Endothelial cell of umbilical vein (primary cell): ENCODE measurements at regions not wholly inside any gene's neighbourhood (a gene's known extent, or its start where the extent isn't known, plus 50 kb on each side); places are given as distances from the start of the nearest gene placed in this dataset.

ENCODE experiments used
- BruUV-seq: library from RNA; stranded (reverse); fragments of 400-500 nt; replicated peaks from 2 replicates; lab custom pipeline; 2021; lab: Mats Ljungman, UMichigan
- CTCF ChIA-PET: fragments of 300-600, 350-600 bp; sonication (Branson Sonifier 250); formaldehyde crosslinking; loops from one replicate; lab custom pipeline; 2021; ENCODE audit warnings: antibody characterized with exemption, inconsistent platforms; lab: Charles Lee
- POLR2A ChIA-PET: fragments of 300-600, 350-600 bp; sonication (Branson Sonifier 250); formaldehyde crosslinking; loops from one replicate; lab custom pipeline; 2021; ENCODE audit warnings: antibody characterized with exemption, inconsistent platforms; lab: Charles Lee
- DNase-seq: peaks from one replicate; pipeline ENCODE4 v3.0.0-alpha.2; 2011; ENCODE audit warnings: low read depth, low spot score
- FAIRE-seq: peaks from 2 replicates; lab custom pipeline; 2011; peaks lifted over from hg19 to GRCh38; lab: Jason Lieb, UNC
- H2AFZ ChIP-seq: 2 replicates; pipeline ENCODE4 v1.6.0; 2012; ENCODE audit warnings: low read depth, low read length, control low read depth, inconsistent platforms
- H3K27ac ChIP-seq: 2 replicates; pipeline ENCODE4 v1.5.1; 2011; ENCODE audit warnings: low read depth, mild to moderate bottlenecking, control low read depth, low read length, moderate library complexity; ENCODE audit not compliant: insufficient read depth
- H3K27me3 ChIP-seq, 2 experiments: 2 replicates each; pipeline versions ENCODE4 v1.6.0 to v1.6.1; 2011; ENCODE audit warnings: low read length in 2 of 2, mixed read lengths in 1 of 2; ENCODE audit not compliant: control insufficient read depth in 2 of 2, insufficient read depth in 2 of 2
- H3K36me3 ChIP-seq, 2 experiments: 2 replicates in 1 of 2; 3 replicates in 1 of 2; pipeline ENCODE4 v1.5.1; 2011; ENCODE audit warnings: low read length in 2 of 2, mild to moderate bottlenecking in 1 of 2, moderate library complexity in 1 of 2; ENCODE audit not compliant: control insufficient read depth in 2 of 2, insufficient read depth in 2 of 2; ENCODE audit errors: extremely low read depth in 1 of 2
- H3K4me1 ChIP-seq: 3 replicates; pipeline ENCODE4 v1.5.1; 2011; ENCODE audit warnings: mild to moderate bottlenecking, low read length; ENCODE audit not compliant: control insufficient read depth, insufficient read depth; ENCODE audit errors: extremely low read depth
- H3K4me2 ChIP-seq: 2 replicates; pipeline ENCODE4 v1.6.1; 2011; ENCODE audit warnings: low read length, control low read depth, mixed read lengths; ENCODE audit not compliant: insufficient read depth
- H3K4me3 ChIP-seq, 3 experiments: fragments of 200-600 bp in 1 of 3; sonication (generic), shearing (Covaris generic) in 1 of 3; replicated peaks in 1 of 3; 2 replicates each; pipeline ENCODE4 v1.5.1; 2011 to 2016; ENCODE audit warnings: control low read depth in 3 of 3, low read length in 3 of 3, mild to moderate bottlenecking in 2 of 3, inconsistent platforms in 1 of 3, low read depth in 1 of 3, moderate library complexity in 1 of 3; ENCODE audit not compliant: insufficient read depth in 1 of 3
- H3K79me2 ChIP-seq: 2 replicates; pipeline ENCODE4 v1.6.0; 2012; ENCODE audit warnings: low read length, inconsistent platforms; ENCODE audit not compliant: control insufficient read depth, insufficient read depth
- H3K9ac ChIP-seq: replicated peaks from 2 replicates; pipeline ENCODE3; 2011; ENCODE audit warnings: low read length, control low read depth; ENCODE audit not compliant: insufficient read depth; ENCODE audit errors: extremely low read depth
- H3K9me1 ChIP-seq: replicated peaks from 3 replicates; pipeline ENCODE4 v1.6.0; 2011; ENCODE audit warnings: mild to moderate bottlenecking, low read length; ENCODE audit not compliant: control insufficient read depth, insufficient read depth; ENCODE audit errors: extremely low read depth
- H3K9me3 ChIP-seq: replicated peaks from 2 replicates; pipeline ENCODE4 v1.5.1; 2012; ENCODE audit warnings: low read length, inconsistent platforms; ENCODE audit not compliant: control insufficient read depth, insufficient read depth
- H4K20me1 ChIP-seq: replicated peaks from 2 replicates; pipeline ENCODE3; 2011; ENCODE audit warnings: mild to moderate bottlenecking, low read length; ENCODE audit not compliant: control insufficient read depth, insufficient read depth; ENCODE audit errors: extremely low read depth
- EZH2 ChIP-seq: IDR thresholded peaks from 2 replicates; pipeline ENCODE4 v1.6.1; 2012; ENCODE audit warnings: borderline replicate concordance, low read depth, mild to moderate bottlenecking, moderate library complexity, low read length, inconsistent platforms; ENCODE audit not compliant: severe bottlenecking
- FOS ChIP-seq: IDR thresholded peaks from 2 replicates; pipeline ENCODE4 v1.6.1; 2011; ENCODE audit warnings: mild to moderate bottlenecking, low read length, moderate library complexity, borderline replicate concordance; ENCODE audit not compliant: insufficient read depth
- GATA2 ChIP-seq: IDR thresholded peaks from 2 replicates; pipeline ENCODE4 v1.7.0; 2011; ENCODE audit warnings: low read depth, mild to moderate bottlenecking, moderate library complexity, mixed read lengths, low read length; ENCODE audit not compliant: insufficient read length, insufficient read depth
- JUN ChIP-seq: IDR thresholded peaks from 2 replicates; pipeline ENCODE4 v1.6.1; 2011; ENCODE audit warnings: borderline replicate concordance, low read depth; ENCODE audit not compliant: insufficient read length, insufficient read depth
- MYC ChIP-seq: IDR thresholded peaks from one replicate; pipeline ENCODE4 v1.6.1; 2011; ENCODE audit warnings: mild to moderate bottlenecking, low read depth, low read length
- POLR2A ChIP-seq: IDR thresholded peaks from 2 replicates; pipeline ENCODE4 v1.6.1; 2012; ENCODE audit warnings: low read depth, mild to moderate bottlenecking, control low read depth, low read length
- POLR2AphosphoS5 ChIP-seq: IDR thresholded peaks from 2 replicates; pipeline ENCODE4 v1.6.1; 2012; ENCODE audit warnings: low read depth, mild to moderate bottlenecking, control low read depth, low read length, moderate library complexity; ENCODE audit not compliant: insufficient read depth
- dilution Hi-C: fragments of 300-500 bp; cut with MboI; formaldehyde crosslinking; loops from one replicate; pipeline ENCODE4 v1.15.0; 2019; ENCODE audit warnings: low sequenced_read_pairs; ENCODE audit not compliant: extremely low pct_ligation_motif_present
- intact Hi-C: fragments of 100-400 bp; cut with micrococcal nuclease; formaldehyde crosslinking; loops from one replicate; pipeline ENCODE4 v1.10.0; 2022
- TF ChIP-seq, protein P1 (sequence below), 2 donors: IDR thresholded peaks; 1 replicate in 1 of 2; 2 replicates in 1 of 2; pipeline ENCODE4 v1.5.1; 2011; ENCODE audit warnings: low read length in 2 of 2, mild to moderate bottlenecking in 2 of 2, moderate library complexity in 2 of 2, control low read depth in 1 of 2, inconsistent platforms in 1 of 2, low read depth in 1 of 2; ENCODE audit not compliant: insufficient read depth in 1 of 2; ENCODE audit errors: extremely low read depth in 1 of 2
- TF ChIP-seq, protein P2 (sequence below): IDR thresholded peaks from 2 replicates; pipeline ENCODE4 v1.6.1; 2011; ENCODE audit not compliant: insufficient read depth, insufficient read length

DNA sequence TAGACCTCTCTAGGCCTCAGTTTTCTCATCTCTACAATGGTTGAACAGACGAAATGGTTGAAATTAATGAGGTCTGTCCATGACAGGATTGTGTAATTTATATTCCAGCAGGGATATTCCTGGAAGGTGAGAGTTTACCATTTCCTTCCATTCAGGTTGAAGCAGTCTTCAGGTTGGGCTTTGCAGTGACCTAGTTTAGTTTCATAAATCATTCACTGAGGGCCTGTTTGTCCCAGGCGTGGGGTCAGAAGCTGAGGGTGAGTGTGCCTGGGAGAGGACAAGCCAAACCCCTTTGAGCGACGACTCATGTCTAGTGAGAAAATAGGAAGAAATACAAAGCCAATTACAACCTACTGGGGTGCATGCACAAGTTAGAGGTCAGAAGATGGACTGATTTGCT is 57.2 kb upstream of the CACNA2D3 start:
- Histone ChIP-seq H3K9me3 (peaks cover 2% of the 10 kb centered on the region), H3K4me1 (no peaks in the 10 kb centered on the region), H3K27ac (no peak overlapping the region), H3K27me3 (no peaks in the 10 kb centered on the region), H3K9me1 (no peaks in the 10 kb centered on the region), H4K20me1 (no peaks in the 10 kb centered on the region), H3K79me2 (no peaks in the 10 kb centered on the region), H3K9ac (no peak overlapping the region), H2AFZ (no peak overlapping the region), H3K4me3 (no peak overlapping the region), H3K4me2 (no peak overlapping the region), H3K36me3 (no peaks in the 10 kb centered on the region)
- ChIA-PET CTCF (no interaction called here), POLR2A (no interaction called here)
- no peak for TF ChIP-seq POLR2A
- no peak for TF ChIP-seq MYC
- TF ChIP-seq, protein P1, sequence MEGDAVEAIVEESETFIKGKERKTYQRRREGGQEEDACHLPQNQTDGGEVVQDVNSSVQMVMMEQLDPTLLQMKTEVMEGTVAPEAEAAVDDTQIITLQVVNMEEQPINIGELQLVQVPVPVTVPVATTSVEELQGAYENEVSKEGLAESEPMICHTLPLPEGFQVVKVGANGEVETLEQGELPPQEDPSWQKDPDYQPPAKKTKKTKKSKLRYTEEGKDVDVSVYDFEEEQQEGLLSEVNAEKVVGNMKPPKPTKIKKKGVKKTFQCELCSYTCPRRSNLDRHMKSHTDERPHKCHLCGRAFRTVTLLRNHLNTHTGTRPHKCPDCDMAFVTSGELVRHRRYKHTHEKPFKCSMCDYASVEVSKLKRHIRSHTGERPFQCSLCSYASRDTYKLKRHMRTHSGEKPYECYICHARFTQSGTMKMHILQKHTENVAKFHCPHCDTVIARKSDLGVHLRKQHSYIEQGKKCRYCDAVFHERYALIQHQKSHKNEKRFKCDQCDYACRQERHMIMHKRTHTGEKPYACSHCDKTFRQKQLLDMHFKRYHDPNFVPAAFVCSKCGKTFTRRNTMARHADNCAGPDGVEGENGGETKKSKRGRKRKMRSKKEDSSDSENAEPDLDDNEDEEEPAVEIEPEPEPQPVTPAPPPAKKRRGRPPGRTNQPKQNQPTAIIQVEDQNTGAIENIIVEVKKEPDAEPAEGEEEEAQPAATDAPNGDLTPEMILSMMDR (IDR thresholded peaks at IDR 0.05; ENCODE audit: extremely low read depth in 1 of 2, insufficient read depth in 1 of 2, low read depth in 1 of 2, low read length in 2 of 2): no peak
- no peak for TF ChIP-seq POLR2AphosphoS5
- TF ChIP-seq, protein P2, sequence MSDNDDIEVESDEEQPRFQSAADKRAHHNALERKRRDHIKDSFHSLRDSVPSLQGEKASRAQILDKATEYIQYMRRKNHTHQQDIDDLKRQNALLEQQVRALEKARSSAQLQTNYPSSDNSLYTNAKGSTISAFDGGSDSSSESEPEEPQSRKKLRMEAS: no peak
- no peak for TF ChIP-seq FOS
- no peak for TF ChIP-seq JUN
- TF ChIP-seq EZH2: no peak
- no peak for TF ChIP-seq GATA2
- BruUV-seq: no TSS peak
- DNase-seq: no peak
- dilution Hi-C loops: no loop called here
- intact Hi-C loops: no loop called here
- FAIRE-seq: no peak
